NCI-H82 treated with DMSO at 0.1 percent for 48 hours (cell line): ENCODE measurements at regions not wholly inside any gene's neighbourhood (a gene's known extent, or its start where the extent isn't known, plus 50 kb on each side); places are given as distances from the start of the nearest gene placed in this dataset.
"Not testable (repeated sequence)": the region's sequence is repeated elsewhere in the genome, so short reads cannot be mapped to it uniquely, and the experiment has no call there.

ENCODE experiments used
- DNase-seq: peaks from one replicate; lab custom pipeline; 2025; ENCODE audit not compliant: unreplicated experiment; lab: John Stamatoyannopoulos, UW

DNA sequence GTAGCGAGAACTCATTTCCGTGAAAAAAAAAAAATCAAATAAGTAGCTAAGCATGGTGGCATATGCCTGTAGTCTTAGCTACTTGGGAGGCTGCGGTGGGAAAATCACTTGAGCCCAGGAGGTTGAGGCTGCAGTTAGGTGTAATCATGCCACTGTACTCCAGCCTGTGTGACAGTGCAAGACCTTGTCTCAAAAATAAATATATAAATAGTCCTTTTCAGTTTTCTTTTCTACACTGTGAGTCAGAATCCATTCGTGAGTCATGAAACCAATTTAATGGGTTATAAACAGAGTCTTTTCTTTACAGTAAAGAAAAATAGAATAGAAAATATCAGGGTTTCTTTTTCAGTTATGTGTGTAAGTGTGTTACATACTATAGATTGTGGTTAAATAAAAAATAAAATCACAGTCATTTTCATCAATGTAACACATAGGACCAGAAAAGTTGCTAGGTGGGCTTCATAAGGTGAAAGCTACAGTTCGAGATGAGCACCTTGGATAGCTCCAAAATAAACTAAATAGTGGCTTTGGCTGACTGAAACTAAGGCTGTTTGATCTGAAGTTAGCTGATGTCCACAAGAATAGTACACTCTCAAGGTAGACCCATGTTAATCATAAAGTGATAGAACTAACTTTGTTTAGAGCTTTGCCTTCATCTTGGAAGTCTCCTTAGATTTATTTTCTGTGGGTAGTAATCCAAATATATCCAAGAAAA is 781.1 kb downstream of the GATA3 start:
- DNase-seq, result no peak

- no peak for DNase-seq
Measured at GRCh38 chr10:8840356-8840755, 785.9 kb downstream of the GATA3 start.

DNA sequence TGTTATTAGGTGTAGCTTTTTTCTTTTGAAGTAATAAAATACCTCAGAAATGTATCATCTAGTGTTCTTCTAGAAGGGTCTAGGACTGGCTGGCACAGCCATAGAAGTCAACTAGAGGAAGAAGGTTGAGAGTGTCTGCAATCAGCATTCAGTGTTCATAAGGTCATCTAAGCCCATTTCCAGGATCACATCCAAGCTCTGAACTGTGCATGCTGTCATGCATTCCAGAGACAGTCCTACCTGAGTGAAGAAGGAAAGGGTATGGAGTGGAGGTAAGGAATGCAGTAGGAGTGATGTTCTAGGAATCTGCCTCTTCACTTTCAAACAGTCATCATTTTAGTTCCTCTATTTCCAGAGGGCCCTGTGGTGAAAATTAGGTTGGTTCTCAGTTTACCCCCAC is 789.7 kb downstream of the GATA3 start:
- DNase-seq, result no peak

DNA sequence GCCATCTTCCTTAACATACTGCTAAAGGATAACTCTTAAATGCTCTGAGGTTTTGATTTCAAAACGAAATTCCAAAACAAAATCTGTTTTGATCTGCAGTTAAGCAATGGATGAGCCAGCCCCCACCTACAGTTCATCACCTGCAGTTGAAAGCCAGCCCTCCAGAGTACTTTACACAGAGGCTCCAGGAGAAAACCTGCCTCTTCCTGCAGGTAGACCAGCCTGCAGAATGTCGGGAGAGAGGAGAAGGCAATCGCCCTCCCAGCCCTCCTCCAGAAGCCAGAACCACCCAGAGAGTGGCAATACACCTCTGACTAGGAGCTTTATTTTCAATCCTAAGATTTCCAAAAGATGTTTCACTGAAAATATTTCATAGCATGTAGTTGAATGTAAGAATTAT is 798.1 kb downstream of the GATA3 start:
- no peak for DNase-seq

- DNase-seq, result no peak
Measured at GRCh38 chr10:8853048-8853447, 798.6 kb downstream of the GATA3 start.

DNA sequence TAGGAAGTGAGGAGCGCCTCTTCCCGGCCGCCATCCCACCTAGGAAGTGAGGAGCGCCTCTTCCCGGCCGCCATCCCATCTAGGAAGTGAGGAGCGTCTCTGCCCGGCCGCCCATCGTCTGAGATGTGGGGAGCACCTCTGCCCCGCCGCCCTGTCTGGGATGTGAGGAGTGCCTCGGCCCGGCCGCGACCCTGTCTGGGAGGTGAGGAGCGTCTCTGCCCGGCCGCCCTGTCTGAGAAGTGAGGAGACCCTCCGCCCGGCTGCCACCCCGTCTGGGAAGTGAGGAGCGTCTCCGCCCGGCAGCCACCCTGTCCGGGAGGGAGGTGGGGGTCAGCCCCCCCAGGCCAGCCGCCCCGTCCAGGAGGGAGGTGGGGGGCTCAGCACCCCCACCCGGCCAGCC is 814.4 kb downstream of the GATA3 start:
- not testable (repeated sequence) for DNase-seq

DNA sequence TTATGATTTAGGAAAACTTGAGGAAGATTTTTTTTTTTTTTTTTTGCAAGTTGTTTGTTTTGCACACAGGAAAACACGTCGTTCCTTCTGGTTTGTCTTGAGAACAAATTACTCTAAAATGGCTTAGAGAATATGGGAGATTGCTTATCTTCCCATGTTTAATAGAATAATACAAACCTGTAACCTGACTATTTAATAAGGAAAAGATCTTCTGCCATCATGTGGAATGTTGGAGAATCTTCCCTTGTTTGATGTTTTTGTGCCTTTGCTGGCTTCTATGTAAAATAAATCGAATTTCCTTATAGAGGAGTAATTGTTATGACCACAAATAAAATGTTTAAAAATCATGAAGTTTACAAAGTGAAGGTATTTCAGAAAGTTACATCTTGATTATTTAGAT is 818.8 kb downstream of the GATA3 start:
- no peak for DNase-seq

DNA sequence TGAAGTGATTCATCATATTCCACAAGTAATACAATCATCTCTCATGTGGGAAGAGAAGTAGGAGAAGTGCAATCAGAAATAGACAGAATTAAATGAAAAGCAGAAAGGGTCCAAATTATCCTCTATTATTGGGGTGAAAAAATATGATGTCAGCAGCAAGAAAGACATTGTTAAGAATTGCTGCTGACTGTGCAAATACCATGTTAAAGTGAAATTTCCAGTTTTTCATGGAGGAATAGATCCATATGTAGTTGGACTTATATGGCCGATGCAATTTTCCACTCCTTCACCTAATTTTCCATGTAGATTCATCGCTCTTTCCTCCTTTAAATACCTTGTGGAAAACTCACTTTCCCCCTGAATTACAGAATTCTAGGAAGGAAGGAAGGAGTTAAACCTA is 819.8 kb downstream of the GATA3 start:
- no peak for DNase-seq

GRCh38 chr10:8874972-8875371 is 820.5 kb downstream of the GATA3 start:
- DNase-seq, result no peak

- no peak for DNase-seq
Measured at GRCh38 chr10:8876171-8876570, 821.7 kb downstream of the GATA3 start.

DNA sequence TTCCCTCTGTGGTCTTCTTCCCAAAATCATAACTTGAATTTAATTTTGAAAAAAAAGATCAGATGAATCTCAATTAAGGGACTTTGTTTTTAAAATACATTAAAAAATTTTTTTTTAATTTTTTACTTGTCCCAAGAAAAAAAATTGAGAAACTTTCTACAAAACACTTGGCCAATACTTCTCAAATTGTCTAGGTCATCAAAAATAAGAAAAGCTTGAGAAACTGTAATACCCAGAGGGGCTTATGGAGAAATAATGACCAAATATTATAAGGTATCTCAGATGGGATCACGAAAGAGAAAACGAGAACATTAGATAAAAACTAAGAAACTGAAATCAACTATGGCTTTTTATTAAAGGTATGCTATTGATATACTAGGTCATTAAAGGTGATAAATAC is 835.0 kb downstream of the GATA3 start:
- DNase-seq, result no peak

DNA sequence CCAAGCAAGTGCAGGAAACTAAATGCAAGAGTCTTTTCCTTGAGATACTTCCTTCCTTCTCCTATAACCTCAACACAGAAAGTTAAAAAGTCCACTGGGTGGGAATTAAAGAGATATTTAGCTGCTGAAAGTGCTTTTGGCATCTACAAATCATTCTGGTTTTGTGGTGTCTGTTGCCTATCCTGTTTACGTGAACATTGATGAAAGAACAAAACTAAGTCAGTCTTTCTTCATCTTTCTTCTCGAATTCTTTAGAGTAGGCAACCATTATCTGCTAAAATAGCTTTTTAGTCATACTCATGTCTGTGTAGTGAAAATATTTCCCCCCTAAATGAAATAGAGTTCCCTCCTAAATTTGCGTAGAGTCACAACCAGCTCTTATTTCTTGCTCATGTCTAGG is 838.6 kb downstream of the GATA3 start:
- no peak for DNase-seq

GRCh38 chr10:8894148-8894547 is 839.7 kb downstream of the GATA3 start:
- no peak for DNase-seq

DNA sequence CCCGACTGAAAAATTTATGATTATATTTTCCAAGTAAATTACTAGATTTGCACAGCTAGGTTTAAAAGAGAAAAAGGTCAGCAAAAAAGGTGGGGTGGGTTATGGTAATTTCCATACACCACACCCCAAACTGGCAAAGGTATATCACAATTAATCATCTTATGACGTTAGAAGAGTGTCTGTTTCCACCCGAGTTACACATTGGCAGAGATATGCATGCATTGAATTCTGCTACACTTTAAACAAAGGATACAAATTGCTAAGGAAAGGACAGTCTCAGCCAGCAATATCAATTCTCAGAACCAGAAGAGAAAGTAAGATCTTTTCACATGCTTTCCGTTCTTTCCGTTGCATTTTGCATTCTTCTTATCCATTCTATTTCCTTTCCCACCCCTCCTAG is 843.3 kb downstream of the GATA3 start:
- DNase-seq, result no peak

DNA sequence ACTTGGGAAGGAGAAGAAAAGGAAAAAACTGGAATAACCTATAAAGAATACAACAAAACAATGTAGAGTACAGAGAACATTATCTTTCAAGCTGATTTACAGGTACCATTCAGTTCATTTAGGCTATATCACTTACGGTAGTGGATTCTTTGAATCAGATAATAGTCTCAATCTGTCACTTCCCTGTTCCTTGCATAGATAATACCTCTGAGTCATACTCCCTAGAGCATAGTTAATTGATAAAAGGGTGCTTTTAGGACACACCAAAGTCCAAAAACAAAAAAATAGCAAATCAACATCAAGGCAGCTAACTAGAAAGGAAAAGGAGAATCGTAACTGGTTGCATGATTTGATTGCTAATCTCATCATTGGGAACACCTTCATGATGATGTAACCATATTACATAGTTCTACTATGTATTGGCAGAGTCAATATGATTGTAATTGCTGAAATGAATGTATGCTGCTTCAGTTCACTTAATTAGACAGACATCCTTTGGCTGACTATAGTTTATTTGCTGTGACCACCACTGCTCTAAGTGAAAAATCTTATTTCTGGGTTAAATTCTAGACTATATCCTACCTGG is 844.4 kb downstream of the GATA3 start:
- no peak for DNase-seq

GRCh38 chr10:8902926-8903325 is 848.4 kb downstream of the GATA3 start:
- DNase-seq, result no peak

GRCh38 chr10:8908013-8908412 is 853.5 kb downstream of the GATA3 start:
- no peak for DNase-seq

- no peak for DNase-seq
Measured at GRCh38 chr10:8910314-8910713, 855.8 kb downstream of the GATA3 start.

DNA sequence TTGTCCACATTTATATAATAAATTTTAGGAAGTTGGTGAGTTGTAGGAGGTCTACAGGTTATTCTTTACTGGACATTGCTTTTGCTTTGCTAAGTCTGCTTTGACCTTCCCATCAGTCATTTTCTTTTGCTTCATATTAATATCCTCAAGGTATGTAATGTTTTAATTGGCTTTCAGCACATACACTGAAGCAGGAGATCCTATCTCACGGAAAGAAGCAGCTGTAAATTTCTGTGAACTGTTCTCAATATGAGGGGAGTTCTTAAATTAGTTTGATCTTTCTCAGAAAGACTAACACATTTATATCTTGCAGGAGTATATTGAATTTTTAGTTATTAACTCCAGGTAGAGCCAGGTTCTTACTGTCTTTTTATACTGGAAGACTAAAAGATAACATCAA is 856.5 kb downstream of the GATA3 start:
- no peak for DNase-seq

DNA sequence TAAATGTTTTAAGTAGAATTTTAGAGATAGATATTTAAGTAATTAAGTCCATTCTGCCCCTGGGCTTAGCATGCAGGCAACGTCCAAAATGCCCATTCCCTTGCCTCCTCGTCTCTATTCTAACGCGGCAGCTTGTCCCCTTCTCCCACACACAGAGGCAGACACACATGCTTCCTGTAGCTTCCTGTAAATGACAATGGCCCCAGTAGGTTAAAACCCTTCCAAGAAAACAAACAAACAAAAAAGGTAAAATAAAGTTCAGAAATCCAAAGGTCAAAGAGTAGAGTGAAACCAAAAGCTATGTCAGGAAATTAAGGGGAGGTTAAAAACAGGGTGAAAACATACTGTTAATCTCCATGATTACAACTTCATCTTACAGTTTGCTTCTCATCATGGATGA is 857.6 kb downstream of the GATA3 start:
- DNase-seq, result no peak

GRCh38 chr10:8913720-8914119 is 859.2 kb downstream of the GATA3 start:
- no peak for DNase-seq

DNA sequence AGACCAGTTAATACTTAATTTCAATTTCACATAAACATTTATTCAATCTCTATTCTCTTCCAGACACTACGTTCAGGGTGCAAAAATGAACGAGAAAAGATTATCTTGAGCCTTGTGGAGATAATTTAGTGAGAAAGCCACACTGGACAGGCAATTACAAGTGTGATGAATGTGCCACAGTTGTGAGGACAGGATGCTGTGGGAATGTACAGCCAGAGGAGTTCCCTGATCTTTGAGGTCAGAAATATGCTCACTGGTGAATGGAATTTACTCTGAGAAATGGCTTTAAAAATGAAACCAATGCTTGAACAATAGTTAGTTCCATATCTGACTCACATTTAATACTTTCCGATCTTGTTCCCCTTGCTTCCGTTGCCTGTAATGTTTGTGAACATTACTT is 864.8 kb downstream of the GATA3 start:
- DNase-seq, result no peak

- DNase-seq, result no peak
Measured at GRCh38 chr10:8921568-8921967, 867.1 kb downstream of the GATA3 start.
